Stimulated activated CD4-positive, alpha-beta T cell treated with anti-CD3 and anti-CD28 coated beads, Interleukin-12 subunit alpha, Interleukin-12 subunit beta, amount 100 ng/mL, for 48 hours (primary cell): ENCODE measurements at regions not wholly inside any gene's neighbourhood (a gene's known extent, or its start where the extent isn't known, plus 50 kb on each side); places are given as distances from the start of the nearest gene placed in this dataset.

ENCODE experiments used
- DNase-seq, 3 donors: peaks; one replicate each; pipeline ENCODE4 v3.0.0-alpha.2; 2020; ENCODE audit warnings: low read depth in 2 of 3, low spot score in 1 of 3

- DNase-seq = no peak
Measured at GRCh38 chr12:60034147-60034546, 438.3 kb downstream of the SLC16A7 start.

GRCh38 chr12:60035835-60036234, 440.0 kb downstream of the SLC16A7 start:
- no peak for DNase-seq

GRCh38 chr12:60042835-60043234, 447.0 kb downstream of the SLC16A7 start:
- no peak for DNase-seq

GRCh38 chr12:60043236-60043635, 447.4 kb downstream of the SLC16A7 start:
- DNase-seq = no peak

- no peak for DNase-seq
Measured at GRCh38 chr12:60052483-60052882, 456.7 kb downstream of the SLC16A7 start.

GRCh38 chr12:60059180-60059579, 463.4 kb downstream of the SLC16A7 start:
- DNase-seq = no peak

GRCh38 chr12:60066655-60067054, 470.8 kb downstream of the SLC16A7 start:
- no peak for DNase-seq

GRCh38 chr12:60070552-60070951, 474.7 kb downstream of the SLC16A7 start:
- DNase-seq = no peak

GRCh38 chr12:60071759-60072191, 475.9 kb downstream of the SLC16A7 start:
- DNase-seq = no peak

- no peak for DNase-seq
Measured at GRCh38 chr12:60072911-60073310, 477.1 kb downstream of the SLC16A7 start.

- DNase-seq = no peak
Measured at GRCh38 chr12:60075091-60075490, 479.3 kb downstream of the SLC16A7 start.

GRCh38 chr12:60078026-60078425, 482.2 kb downstream of the SLC16A7 start:
- DNase-seq = no peak

GRCh38 chr12:60093428-60093827, 497.6 kb downstream of the SLC16A7 start:
- DNase-seq = no peak

GRCh38 chr12:60094436-60094835, 498.6 kb downstream of the SLC16A7 start:
- no peak for DNase-seq

GRCh38 chr12:60096727-60097126, 500.9 kb downstream of the SLC16A7 start:
- DNase-seq = no peak

- DNase-seq = no peak
Measured at GRCh38 chr12:60100160-60100559, 504.3 kb downstream of the SLC16A7 start.

GRCh38 chr12:60100852-60101251, 505.0 kb downstream of the SLC16A7 start:
- no peak for DNase-seq

GRCh38 chr12:60101715-60102114, 505.9 kb downstream of the SLC16A7 start:
- DNase-seq = no peak

GRCh38 chr12:60106214-60106613, 510.4 kb downstream of the SLC16A7 start:
- no peak for DNase-seq

- DNase-seq = no peak
Measured at GRCh38 chr12:60107992-60108391, 512.2 kb downstream of the SLC16A7 start.

GRCh38 chr12:60112063-60112462, 516.2 kb downstream of the SLC16A7 start:
- no peak for DNase-seq

GRCh38 chr12:60112763-60113162, 516.9 kb downstream of the SLC16A7 start:
- no peak for DNase-seq

GRCh38 chr12:60114169-60114568, 518.3 kb downstream of the SLC16A7 start:
- DNase-seq = no peak

- no peak for DNase-seq
Measured at GRCh38 chr12:60119327-60119726, 523.5 kb downstream of the SLC16A7 start.
